ENCODE measurements at regions not wholly inside any gene's neighbourhood (a gene's known extent, or its start where the extent isn't known, plus 50 kb on each side); places are given as distances from the start of the nearest gene placed in this dataset.
"Not testable (repeated sequence)": the region's sequence is repeated elsewhere in the genome, so short reads cannot be mapped to it uniquely, and the experiment has no call there.

GRCh38 chr10:63940277-63940922 lies 419.2 kb downstream of the REEP3 start:
- Mint-ChIP-seq H3K36me3 (no peaks in the 10 kb centered on the region), H3K27ac (no peak overlapping the region), H3K4me3 (no peak overlapping the region), H3K27me3 (no peaks in the 10 kb centered on the region), H3K4me1 (no peaks in the 10 kb centered on the region), H3K9me3 (no peaks in the 10 kb centered on the region)
- no peak for ATAC-seq (ENCODE audit: low read depth)
- DNase-seq (ENCODE audit: low spot score in 2 of 2) = no peak

GRCh38 chr10:63964406-63964805 lies 443.2 kb downstream of the REEP3 start:
- Mint-ChIP-seq H3K27me3 (peaks cover 4% of the 10 kb centered on the region), H3K9me3 (peaks cover 2% of the 10 kb centered on the region), H3K4me1 (no peaks in the 10 kb centered on the region), H3K27ac (no peak overlapping the region), H3K36me3 (no peaks in the 10 kb centered on the region), H3K4me3 (no peak overlapping the region)
- ATAC-seq (ENCODE audit: low read depth) (no peak), DNase-seq (ENCODE audit: low spot score in 2 of 2) (no peak)

GRCh38 chr10:63965846-63966245 lies 444.6 kb downstream of the REEP3 start:
- Mint-ChIP-seq H3K36me3 (peaks cover 2% of the 10 kb centered on the region), H3K4me1 (no peaks in the 10 kb centered on the region), H3K4me3 (no peak overlapping the region), H3K27me3 (peaks cover 4% of the 10 kb centered on the region), H3K27ac (no peak overlapping the region), H3K9me3 (peaks cover 5% of the 10 kb centered on the region)
- ATAC-seq (ENCODE audit: low read depth) = no peak
- no peak for DNase-seq (ENCODE audit: low spot score in 2 of 2)

- Mint-ChIP-seq H3K36me3 (peaks cover 2% of the 10 kb centered on the region), H3K27me3 (no peaks in the 10 kb centered on the region), H3K4me1 (no peaks in the 10 kb centered on the region), H3K9me3 (peaks cover 5% of the 10 kb centered on the region), H3K4me3 (no peak overlapping the region), H3K27ac (no peak overlapping the region)
- ATAC-seq (ENCODE audit: low read depth) (no peak), DNase-seq (ENCODE audit: low spot score in 2 of 2) (no peak)
Measured at GRCh38 chr10:63972949-63973827, 452.0 kb downstream of the REEP3 start.

GRCh38 chr10:63976538-63976937 lies 455.3 kb downstream of the REEP3 start:
- no peaks in the 10 kb centered on the region for H3K36me3 Mint-ChIP-seq
- no peaks in the 10 kb centered on the region for H3K27me3 Mint-ChIP-seq
- ATAC-seq (ENCODE audit: low read depth) (peak; percentile 70), DNase-seq (ENCODE audit: low spot score in 2 of 2) (peak; percentile 16 to 22)
- H3K4me3 Mint-ChIP-seq = no peak overlapping the region
- peaks cover 11% of the 10 kb centered on the region for H3K4me1 Mint-ChIP-seq
- H3K27ac Mint-ChIP-seq = no peak overlapping the region
- H3K9me3 Mint-ChIP-seq = no peaks in the 10 kb centered on the region

GRCh38 chr10:63977329-63977923 lies 456.2 kb downstream of the REEP3 start:
- ATAC-seq (ENCODE audit: low read depth) (peak; percentile 41), DNase-seq (ENCODE audit: low spot score in 2 of 2) (no peak)

GRCh38 chr10:63980870-63981269 lies 459.7 kb downstream of the REEP3 start:
- ATAC-seq (ENCODE audit: low read depth) = peak; percentile 49
- not testable (repeated sequence) for DNase-seq (ENCODE audit: low spot score in 2 of 2)

More at GRCh38 chr10:63977329-63977923, 456.2 kb downstream of the REEP3 start:
- no peak overlapping the region for H3K27ac Mint-ChIP-seq
- H3K27me3 Mint-ChIP-seq = no peaks in the 10 kb centered on the region
- H3K4me3 Mint-ChIP-seq = no peak overlapping the region
- H3K36me3 Mint-ChIP-seq = peaks cover 2% of the 10 kb centered on the region
- H3K9me3 Mint-ChIP-seq = peaks cover 1% of the 10 kb centered on the region
- peaks cover 11% of the 10 kb centered on the region for H3K4me1 Mint-ChIP-seq

GRCh38 chr10:63984061-63984460 lies 462.9 kb downstream of the REEP3 start:
- H3K27ac Mint-ChIP-seq; ATAC-seq (ENCODE audit: low read depth); H3K4me3 Mint-ChIP-seq; H3K27me3 Mint-ChIP-seq; DNase-seq (ENCODE audit: low spot score in 2 of 2); H3K36me3 Mint-ChIP-seq; H3K9me3 Mint-ChIP-seq: not testable (repeated sequence)
- peaks cover 21% of the 10 kb centered on the region for H3K4me1 Mint-ChIP-seq

More at GRCh38 chr10:63980870-63981269, 459.7 kb downstream of the REEP3 start:
- not testable (repeated sequence) for H3K36me3 Mint-ChIP-seq, H3K9me3 Mint-ChIP-seq, H3K4me3 Mint-ChIP-seq, H3K27me3 Mint-ChIP-seq
- Mint-ChIP-seq H3K27ac (peak overlapping the region; percentile 51), H3K4me1 (peaks cover 12% of the 10 kb centered on the region)

GRCh38 chr10:63986536-63986935 lies 465.3 kb downstream of the REEP3 start:
- peaks cover 3% of the 10 kb centered on the region for H3K9me3 Mint-ChIP-seq
- no peak overlapping the region for H3K27ac Mint-ChIP-seq
- no peak overlapping the region for H3K4me3 Mint-ChIP-seq
- no peaks in the 10 kb centered on the region for H3K27me3 Mint-ChIP-seq
- DNase-seq (ENCODE audit: low spot score in 2 of 2) (no peak), ATAC-seq (ENCODE audit: low read depth) (no peak)
- peaks cover 10% of the 10 kb centered on the region for H3K4me1 Mint-ChIP-seq
- peaks cover 2% of the 10 kb centered on the region for H3K36me3 Mint-ChIP-seq

- Mint-ChIP-seq H3K27ac (no peak overlapping the region), H3K4me3 (no peak overlapping the region), H3K36me3 (peaks cover under 1% of the 10 kb centered on the region), H3K4me1 (peaks cover 10% of the 10 kb centered on the region), H3K9me3 (peaks cover 2% of the 10 kb centered on the region), H3K27me3 (no peaks in the 10 kb centered on the region)
- no peak for DNase-seq (ENCODE audit: low spot score in 2 of 2)
- no peak for ATAC-seq (ENCODE audit: low read depth)
Measured at GRCh38 chr10:63987212-63987611, 466.0 kb downstream of the REEP3 start.

- Mint-ChIP-seq H3K27me3 (no peaks in the 10 kb centered on the region), H3K9me3 (peaks cover 1% of the 10 kb centered on the region), H3K4me1 (no peaks in the 10 kb centered on the region), H3K4me3 (no peak overlapping the region), H3K36me3 (no peaks in the 10 kb centered on the region), H3K27ac (no peak overlapping the region)
- no peak for ATAC-seq (ENCODE audit: low read depth)
- DNase-seq (ENCODE audit: low spot score in 2 of 2) = no peak
Measured at GRCh38 chr10:63994371-63994770, 473.2 kb downstream of the REEP3 start.

- H3K9me3 Mint-ChIP-seq = peaks cover 5% of the 10 kb centered on the region
- no peak for ATAC-seq (ENCODE audit: low read depth)
Measured at GRCh38 chr10:64007157-64007556, 486.0 kb downstream of the REEP3 start.

GRCh38 chr10:64010711-64011110 lies 489.5 kb downstream of the REEP3 start:
- Mint-ChIP-seq H3K27me3 (peaks cover 9% of the 10 kb centered on the region), H3K4me1 (no peaks in the 10 kb centered on the region), H3K27ac (no peak overlapping the region), H3K36me3 (no peaks in the 10 kb centered on the region), H3K4me3 (no peak overlapping the region), H3K9me3 (peaks cover 5% of the 10 kb centered on the region)
- ATAC-seq (ENCODE audit: low read depth) = no peak
- DNase-seq (ENCODE audit: low spot score in 2 of 2) = no peak

More at GRCh38 chr10:64007157-64007556, 486.0 kb downstream of the REEP3 start:
- DNase-seq (ENCODE audit: low spot score in 2 of 2) = no peak
- H3K4me3 Mint-ChIP-seq = no peak overlapping the region
- H3K27me3 Mint-ChIP-seq = peaks cover 6% of the 10 kb centered on the region
- no peaks in the 10 kb centered on the region for H3K4me1 Mint-ChIP-seq
- H3K36me3 Mint-ChIP-seq = no peaks in the 10 kb centered on the region
- no peak overlapping the region for H3K27ac Mint-ChIP-seq
